T1000 (cell line): ENCODE measurements at regions not wholly inside any gene's neighbourhood (a gene's known extent, or its start where the extent isn't known, plus 50 kb on each side); places are given as distances from the start of the nearest gene placed in this dataset.
"Not testable (repeated sequence)": the region's sequence is repeated elsewhere in the genome, so short reads cannot be mapped to it uniquely, and the experiment has no call there.

Experiments used
- DNase-seq: peaks from one replicate; lab custom pipeline; 2025; ENCODE audit warnings: mixed read lengths; lab: John Stamatoyannopoulos, UW

- DNase-seq: no peak
Observed at GRCh38 chr9:105114318-105114717, 130.1 kb upstream of the SLC44A1 start.

GRCh38 chr9:105114964-105115728 lies 129.3 kb upstream of the SLC44A1 start:
- no peak for DNase-seq

- no peak for DNase-seq
Observed at GRCh38 chr9:105116052-105116868, 128.2 kb upstream of the SLC44A1 start.

- DNase-seq: no peak
Observed at GRCh38 chr9:105117234-105117633, 127.2 kb upstream of the SLC44A1 start.

GRCh38 chr9:105118636-105119035 lies 125.8 kb upstream of the SLC44A1 start:
- no peak for DNase-seq

- DNase-seq: no peak
Observed at GRCh38 chr9:105119156-105119555, 125.3 kb upstream of the SLC44A1 start.

GRCh38 chr9:105121861-105122430 lies 122.5 kb upstream of the SLC44A1 start:
- DNase-seq: no peak

- not testable (repeated sequence) for DNase-seq
Observed at GRCh38 chr9:105124598-105124997, 119.9 kb upstream of the SLC44A1 start.

- DNase-seq: no peak
Observed at GRCh38 chr9:105126226-105126625, 118.2 kb upstream of the SLC44A1 start.

- DNase-seq: no peak
Observed at GRCh38 chr9:105127863-105128220, 116.6 kb upstream of the SLC44A1 start.

GRCh38 chr9:105128908-105129600 lies 115.4 kb upstream of the SLC44A1 start:
- no peak for DNase-seq

- no peak for DNase-seq
Observed at GRCh38 chr9:105129731-105130130, 114.7 kb upstream of the SLC44A1 start.

- no peak for DNase-seq
Observed at GRCh38 chr9:105131981-105132380, 112.5 kb upstream of the SLC44A1 start.

GRCh38 chr9:105132606-105133005 lies 111.8 kb upstream of the SLC44A1 start:
- DNase-seq: peak; percentile 57

GRCh38 chr9:105138306-105138801 lies 106.1 kb upstream of the SLC44A1 start:
- DNase-seq: no peak

- no peak for DNase-seq
Observed at GRCh38 chr9:105141146-105141975, 103.1 kb upstream of the SLC44A1 start.

GRCh38 chr9:105141976-105142250 lies 102.5 kb upstream of the SLC44A1 start:
- no peak for DNase-seq

- DNase-seq: no peak
Observed at GRCh38 chr9:105142406-105143135, 101.9 kb upstream of the SLC44A1 start.

GRCh38 chr9:105143136-105143430 lies 101.4 kb upstream of the SLC44A1 start:
- DNase-seq: no peak

- DNase-seq: no peak
Observed at GRCh38 chr9:105144076-105144475, 100.4 kb upstream of the SLC44A1 start.

- DNase-seq: no peak
Observed at GRCh38 chr9:105144841-105145240, 99.6 kb upstream of the SLC44A1 start.
